SK-N-SH (cell line): ENCODE measurements at regions not wholly inside any gene's neighbourhood (a gene's known extent, or its start where the extent isn't known, plus 50 kb on each side); places are given as distances from the start of the nearest gene placed in this dataset.

Experiments
- EZH2phosphoT487 ChIP-seq: fragments of 200-600 bp; sonication (generic); IDR thresholded peaks from 2 replicates; pipeline ENCODE4 v1.6.1; 2017; ENCODE audit warnings: low read depth, mixed run types, mild to moderate bottlenecking, antibody characterized with exemption, moderate library complexity, borderline replicate concordance
- GABPA ChIP-seq: IDR thresholded peaks from 2 replicates; pipeline ENCODE4 v1.4.0; 2012; ENCODE audit warnings: low read depth, mild to moderate bottlenecking
- POLR2AphosphoS5 ChIP-seq: IDR thresholded peaks from 2 replicates; pipeline ENCODE4 v1.6.1; 2012; ENCODE audit warnings: low read depth, low read length
- RAD21 ChIP-seq: IDR thresholded peaks from 2 replicates; pipeline ENCODE4 v1.6.1; 2012; ENCODE audit warnings: mild to moderate bottlenecking, low read length

- TF ChIP-seq EZH2phosphoT487 (no peak), GABPA (no peak), RAD21 (no peak), POLR2AphosphoS5 (no peak)
Measured at GRCh38 chr19:23565256-23565655, 121.8 kb downstream of the ZNF675 start.
